ENCODE measurements at regions not wholly inside any gene's neighbourhood (a gene's known extent, or its start where the extent isn't known, plus 50 kb on each side); places are given as distances from the start of the nearest gene placed in this dataset.
A peak's percentile ranks its signal among the peaks of the same experiment; 100 is the strongest.
"Not testable (repeated sequence)": the region's sequence is repeated elsewhere in the genome, so short reads cannot be mapped to it uniquely, and the experiment has no call there.

DNA sequence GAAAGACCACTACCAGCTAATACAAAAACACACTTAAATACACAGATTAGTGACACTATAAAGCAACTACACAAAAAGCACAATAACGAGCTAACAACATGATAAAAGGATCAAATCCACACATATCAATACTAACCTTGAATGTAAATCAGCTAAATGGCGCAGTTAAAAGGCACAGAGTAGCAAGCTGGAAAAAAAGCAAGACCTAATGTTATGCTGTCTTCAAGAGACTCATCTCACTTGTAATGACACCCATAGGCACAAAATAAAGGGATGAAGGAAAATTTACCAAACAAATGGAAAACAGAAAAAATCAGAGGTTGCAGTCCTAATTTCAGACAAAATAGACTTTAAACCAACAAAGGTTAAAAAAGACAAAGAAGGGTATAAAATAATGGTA lies 86.3 kb downstream of the NUS1 start:
- H3K4me2 ChIP-seq: no peak overlapping the region
- TF ChIP-seq Cebpa-rat (IDR thresholded peaks at IDR 0.05): no peak
- H3K36me3 ChIP-seq: no peaks in the 10 kb centered on the region
- H3K4me3 ChIP-seq: no peak overlapping the region
- no peaks in the 10 kb centered on the region for H3K27me3 ChIP-seq
- H4K20me1 ChIP-seq: no peaks in the 10 kb centered on the region
- peaks cover 53 to 68% (median 61%) of the 10 kb centered on the region in 11 experiments for H3K9me3 ChIP-seq (replicated peaks in 1 of 11)
- H3K4me1 ChIP-seq: 0 out of 20 replicates have a peak, but pooled peaks cover 0 to 4% (median 0%) of the 10 kb centered on the region in 10 experiments
- H3K9ac ChIP-seq: no peak overlapping the region
- H3K27ac ChIP-seq: no peak overlapping the region

DNA sequence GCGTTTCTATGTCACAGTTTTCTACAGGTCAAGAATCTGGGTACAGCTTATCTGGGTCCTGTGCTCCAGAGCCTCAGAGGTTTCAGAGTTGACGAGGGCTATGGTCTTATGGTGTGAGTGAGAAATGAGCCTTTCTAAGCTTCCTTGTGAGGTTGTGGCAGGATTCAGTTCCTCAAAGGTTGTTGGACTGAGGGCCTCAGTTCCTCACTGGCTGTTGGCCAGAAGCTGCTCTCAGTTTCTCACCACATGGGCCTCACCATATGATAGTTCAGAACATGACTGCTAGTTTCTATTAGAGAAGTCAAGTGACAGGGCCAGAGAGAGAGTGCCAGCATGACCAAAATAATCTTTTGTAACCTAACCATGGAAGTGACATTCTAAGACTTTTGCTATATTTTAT lies 96.1 kb downstream of the NUS1 start:
- peaks cover 0 to 11% (median 0%) of the 10 kb centered on the region in 10 experiments; a peak in 4 of 20 replicates for H3K4me1 ChIP-seq
- H3K27ac ChIP-seq: peak overlapping the region in 2 of 11 experiments; percentile 23 to 55; a peak in 2 of 22 replicates
- H3K4me2 ChIP-seq: peak overlapping the region in 1 of 11 experiments; percentile 70; a peak in 2 of 22 replicates
- H3K36me3 ChIP-seq: no peaks in the 10 kb centered on the region
- peaks cover 0 to 9% (median 0%) of the 10 kb centered on the region in 11 experiments; a peak in 4 of 22 replicates for H3K9me3 ChIP-seq (replicated peaks in 1 of 11)
- no peak for TF ChIP-seq Cebpa-rat (IDR thresholded peaks at IDR 0.05)
- no peak overlapping the region for H3K4me3 ChIP-seq
- no peaks in the 10 kb centered on the region for H3K27me3 ChIP-seq
- no peak overlapping the region for H3K9ac ChIP-seq
- H4K20me1 ChIP-seq: no peaks in the 10 kb centered on the region

- Histone ChIP-seq H3K9me3 (replicated peaks in 1 of 11) (no peaks in the 10 kb centered on the region), H3K9ac (no peak overlapping the region), H4K20me1 (no peaks in the 10 kb centered on the region), H3K36me3 (no peaks in the 10 kb centered on the region), H3K27me3 (no peaks in the 10 kb centered on the region), H3K27ac (no peak overlapping the region), H3K4me2 (no peak overlapping the region), H3K4me1 (peaks cover 0 to 7% (median 0%) of the 10 kb centered on the region in 10 experiments; a peak in 4 of 20 replicates), H3K4me3 (no peak overlapping the region)
- TF ChIP-seq Cebpa-rat (IDR thresholded peaks at IDR 0.05): no peak
Observed at GRCh38 chr6:117776441-117776840, 101.2 kb downstream of the NUS1 start.

GRCh38 chr6:117781550-117781949 lies 106.3 kb downstream of the NUS1 start:
- H3K36me3 ChIP-seq: no peaks in the 10 kb centered on the region
- no peaks in the 10 kb centered on the region for H3K27me3 ChIP-seq
- no peak overlapping the region for H3K4me3 ChIP-seq
- no peak overlapping the region for H3K9ac ChIP-seq
- no peak overlapping the region for H3K27ac ChIP-seq
- no peaks in the 10 kb centered on the region for H4K20me1 ChIP-seq
- H3K4me1 ChIP-seq: no peaks in the 10 kb centered on the region
- H3K4me2 ChIP-seq: no peak overlapping the region
- no peaks in the 10 kb centered on the region for H3K9me3 ChIP-seq (replicated peaks in 1 of 11)
- no peak for TF ChIP-seq Cebpa-rat (IDR thresholded peaks at IDR 0.05)

DNA sequence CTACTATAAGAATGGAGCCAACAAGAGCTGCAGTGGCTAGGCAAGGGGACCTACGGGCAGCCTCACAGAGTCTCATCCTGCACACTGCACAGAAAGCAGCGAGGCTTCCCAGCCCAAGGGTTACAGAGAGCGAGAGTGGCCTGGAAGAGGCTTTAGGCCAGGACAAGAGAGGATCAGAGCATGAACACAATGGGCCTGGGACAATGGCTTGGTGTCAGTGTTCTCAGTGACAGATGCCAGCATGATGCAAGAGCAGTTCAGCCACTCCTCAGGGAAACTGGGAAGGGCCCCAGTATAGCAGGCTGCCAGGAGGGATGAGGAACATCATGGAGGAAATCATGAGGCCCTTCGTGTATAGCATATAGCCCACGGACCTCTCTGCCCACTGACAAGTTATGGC lies 108.0 kb downstream of the NUS1 start:
- TF ChIP-seq Cebpa-rat (IDR thresholded peaks at IDR 0.05): no peak
- H3K27ac ChIP-seq: no peak overlapping the region

GRCh38 chr6:117791012-117791411 lies 115.7 kb downstream of the NUS1 start:
- H3K4me2 ChIP-seq: peak overlapping the region in 2 of 11 experiments; percentile 34 to 44; a peak in 5 of 22 replicates
- no peaks in the 10 kb centered on the region for H3K36me3 ChIP-seq
- peaks cover 0 to 21% (median 7%) of the 10 kb centered on the region in 10 experiments; a peak in 8 of 20 replicates for H3K4me1 ChIP-seq
- TF ChIP-seq Cebpa-rat (IDR thresholded peaks at IDR 0.05): no peak
- H4K20me1 ChIP-seq: no peaks in the 10 kb centered on the region
- H3K9me3 ChIP-seq (replicated peaks in 1 of 11): peaks cover 0 to 8% (median 0%) of the 10 kb centered on the region in 11 experiments; a peak in 3 of 22 replicates
- H3K27ac ChIP-seq: no peak overlapping the region
- no peak overlapping the region for H3K9ac ChIP-seq
- no peak overlapping the region for H3K4me3 ChIP-seq
- no peaks in the 10 kb centered on the region for H3K27me3 ChIP-seq

More for the DNA sequence above, 108.0 kb downstream of the NUS1 start:
- H3K4me1 ChIP-seq: peaks cover 0 to 9% (median 0%) of the 10 kb centered on the region in 10 experiments; a peak in 1 of 20 replicates
- H3K9me3 ChIP-seq (replicated peaks in 1 of 11): no peaks in the 10 kb centered on the region
- no peak overlapping the region for H3K4me3 ChIP-seq
- H3K4me2 ChIP-seq: no peak overlapping the region
- H3K27me3 ChIP-seq: no peaks in the 10 kb centered on the region
- no peaks in the 10 kb centered on the region for H4K20me1 ChIP-seq
- no peaks in the 10 kb centered on the region for H3K36me3 ChIP-seq
- H3K9ac ChIP-seq: no peak overlapping the region

- no peak overlapping the region for H3K4me2 ChIP-seq
- TF ChIP-seq Cebpa-rat (IDR thresholded peaks at IDR 0.05): no peak
- H4K20me1 ChIP-seq: no peaks in the 10 kb centered on the region
- H3K4me1 ChIP-seq: peaks cover 0 to 7% (median 2%) of the 10 kb centered on the region in 10 experiments; a peak in 8 of 20 replicates
- H3K9me3 ChIP-seq (replicated peaks in 1 of 11): peaks cover 0 to 8% (median 0%) of the 10 kb centered on the region in 11 experiments; a peak in 2 of 22 replicates
- no peak overlapping the region for H3K4me3 ChIP-seq
- H3K27me3 ChIP-seq: no peaks in the 10 kb centered on the region
- no peak overlapping the region for H3K27ac ChIP-seq
- H3K36me3 ChIP-seq: no peaks in the 10 kb centered on the region
- no peak overlapping the region for H3K9ac ChIP-seq
Observed at GRCh38 chr6:117795234-117795633, 111.8 kb upstream of the SLC35F1 start.

DNA sequence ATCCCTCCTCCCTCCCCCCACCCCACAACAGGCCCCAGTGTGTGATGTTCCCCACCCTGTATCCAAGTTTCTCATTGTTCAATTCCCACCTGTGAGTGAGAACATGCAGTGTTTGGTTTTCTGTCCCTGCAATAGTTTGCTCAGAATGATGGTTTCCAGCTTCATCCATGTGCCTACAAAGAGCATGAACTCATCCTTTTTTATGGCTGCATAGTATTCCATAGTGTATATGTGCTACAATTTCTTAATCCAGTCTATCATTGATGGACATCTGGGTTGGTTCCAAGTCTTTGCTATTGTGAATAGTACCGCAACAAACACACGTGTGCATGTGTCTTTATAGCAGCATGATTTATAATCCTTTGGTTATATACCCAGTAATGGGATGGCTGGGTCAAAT lies 108.2 kb upstream of the SLC35F1 start:
- H3K9me3 ChIP-seq (replicated peaks in 1 of 11); H3K4me1 ChIP-seq; H3K27ac ChIP-seq; H3K36me3 ChIP-seq; H4K20me1 ChIP-seq; H3K4me3 ChIP-seq; H3K9ac ChIP-seq; H3K4me2 ChIP-seq; H3K27me3 ChIP-seq: not testable (repeated sequence)

DNA sequence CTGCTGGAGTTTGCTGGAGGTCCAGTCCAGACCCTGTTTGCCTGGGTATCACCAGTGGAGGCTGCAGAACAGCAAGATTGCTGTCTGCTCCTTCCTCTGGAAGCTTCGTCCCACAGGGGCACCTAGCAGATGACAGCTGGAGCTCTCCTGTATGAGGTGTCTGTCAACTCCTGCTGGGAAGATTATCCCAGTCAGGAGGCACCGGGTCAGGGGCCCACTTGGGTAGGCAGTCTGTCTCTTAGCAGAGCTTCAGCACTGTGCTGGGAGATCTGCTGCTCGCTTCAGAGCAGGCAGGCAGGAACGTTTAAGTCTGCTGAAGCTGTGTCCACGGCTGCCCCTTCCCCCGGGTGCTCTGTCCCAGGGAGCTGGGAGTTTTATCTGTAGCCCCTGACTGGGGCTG lies 96.8 kb upstream of the SLC35F1 start:
- no peaks in the 10 kb centered on the region for H3K27me3 ChIP-seq
- H3K27ac ChIP-seq: no peak overlapping the region
- TF ChIP-seq Cebpa-rat (IDR thresholded peaks at IDR 0.05): no peak
- no peaks in the 10 kb centered on the region for H3K36me3 ChIP-seq
- H3K9me3 ChIP-seq (replicated peaks in 1 of 11): no peaks in the 10 kb centered on the region; a peak in 2 of 22 replicates
- H3K4me1 ChIP-seq: no peaks in the 10 kb centered on the region
- H3K9ac ChIP-seq: no peak overlapping the region
- no peak overlapping the region for H3K4me3 ChIP-seq
- no peaks in the 10 kb centered on the region for H4K20me1 ChIP-seq
- no peak overlapping the region for H3K4me2 ChIP-seq

- H3K9me3 ChIP-seq (replicated peaks in 1 of 11): peaks cover 0 to 30% (median 4%) of the 10 kb centered on the region in 11 experiments; a peak in 9 of 22 replicates
- H3K27me3 ChIP-seq: no peaks in the 10 kb centered on the region; a peak in 1 of 22 replicates
- no peak overlapping the region for H3K9ac ChIP-seq
- H3K4me2 ChIP-seq: no peak overlapping the region
- H3K36me3 ChIP-seq: no peaks in the 10 kb centered on the region
- no peak overlapping the region for H3K4me3 ChIP-seq
- H3K27ac ChIP-seq: no peak overlapping the region
- no peak for TF ChIP-seq Cebpa-rat (IDR thresholded peaks at IDR 0.05)
- no peaks in the 10 kb centered on the region for H4K20me1 ChIP-seq
- H3K4me1 ChIP-seq: 0 out of 20 replicates have a peak, but pooled peaks cover 0 to 8% (median 0%) of the 10 kb centered on the region in 10 experiments
Observed at GRCh38 chr6:117817499-117817898, 89.6 kb upstream of the SLC35F1 start.
